A673 (cell line): ENCODE measurements at regions not wholly inside any gene's neighbourhood (a gene's known extent, or its start where the extent isn't known, plus 50 kb on each side); places are given as distances from the start of the nearest gene placed in this dataset.

Experiments used
- CTCF ChIP-seq: fragments of 300-800, 200-600 bp; sonication (generic); conservative IDR thresholded peaks from 2 replicates; pipeline ENCODE4 v1.5.1; 2017; ENCODE audit warnings: low read depth, mild to moderate bottlenecking, antibody characterized with exemption, low read length, moderate library complexity, mixed read lengths
- EZH2 ChIP-seq: fragments of 200-600 bp; sonication (generic); IDR thresholded peaks from 2 replicates; pipeline ENCODE4 v1.6.1; 2017; ENCODE audit warnings: borderline replicate concordance, low read depth, mild to moderate bottlenecking, mixed read lengths, antibody characterized with exemption, low read length; ENCODE audit not compliant: poor library complexity, severe bottlenecking

DNA sequence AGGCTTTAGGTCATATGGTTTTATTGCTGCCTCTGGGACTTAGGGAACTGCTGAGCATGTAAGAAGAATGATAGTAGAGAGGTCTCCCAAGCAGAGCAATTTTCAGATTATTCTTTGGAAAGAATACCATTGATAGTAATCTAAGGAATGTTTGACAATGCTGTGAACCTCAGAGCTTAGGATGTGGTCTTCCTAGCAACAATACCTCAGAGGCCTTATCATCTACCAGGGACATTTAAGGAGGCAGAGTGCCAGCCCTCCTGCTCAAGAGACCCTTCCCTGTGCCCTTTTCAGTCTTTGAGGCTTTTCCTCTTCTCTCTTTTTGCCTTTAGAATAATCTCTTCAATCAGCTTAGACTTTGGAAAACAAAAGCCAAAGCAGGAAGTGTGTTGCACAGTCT, 272.1 kb downstream of the OXSM start:
- TF ChIP-seq CTCF (no peak), EZH2 (no peak)
